Prostate gland (tissue), 2 donors: ENCODE measurements at regions not wholly inside any gene's neighbourhood (a gene's known extent, or its start where the extent isn't known, plus 50 kb on each side); places are given as distances from the start of the nearest gene placed in this dataset.

ENCODE experiments used
- POLR2A ChIP-seq: fragments of 450-650 bp; IDR thresholded peaks from one replicate; pipeline ENCODE4 v1.6.1; 2016; ENCODE audit warnings: antibody characterized with exemption, mild to moderate bottlenecking
- TF ChIP-seq, protein P1 (sequence below), 4 experiments: fragments of 200-600 bp in 2 of 4; fragments of 450-650 bp in 2 of 4; sonication (generic) in 2 of 4; IDR thresholded peaks; 1 replicate in 3 of 4; 2 replicates in 1 of 4; pipeline ENCODE4 v1.5.1; 2016 to 2019; ENCODE audit warnings: antibody characterized with exemption in 4 of 4, mild to moderate bottlenecking in 2 of 4, moderate library complexity in 2 of 4

DNA sequence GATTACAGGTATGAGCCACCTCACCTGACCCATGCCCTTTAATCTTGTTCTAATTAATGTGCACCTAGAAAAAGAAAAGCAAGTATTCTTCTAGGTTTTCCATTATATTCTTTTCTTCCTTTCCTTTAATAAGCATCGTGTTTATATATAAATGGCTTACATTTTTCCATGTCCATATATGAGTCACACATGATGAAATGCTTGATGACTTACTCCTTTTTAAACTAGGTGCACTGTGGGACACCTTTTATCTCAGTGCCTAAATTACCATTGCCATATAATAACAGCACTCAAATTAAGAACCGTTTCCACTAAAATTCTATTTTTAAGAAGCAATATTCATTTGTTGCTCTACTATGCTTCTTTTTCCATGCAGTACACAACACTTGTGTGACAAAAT, 363.3 kb downstream of the LIG4 start:
- TF ChIP-seq, protein P1, sequence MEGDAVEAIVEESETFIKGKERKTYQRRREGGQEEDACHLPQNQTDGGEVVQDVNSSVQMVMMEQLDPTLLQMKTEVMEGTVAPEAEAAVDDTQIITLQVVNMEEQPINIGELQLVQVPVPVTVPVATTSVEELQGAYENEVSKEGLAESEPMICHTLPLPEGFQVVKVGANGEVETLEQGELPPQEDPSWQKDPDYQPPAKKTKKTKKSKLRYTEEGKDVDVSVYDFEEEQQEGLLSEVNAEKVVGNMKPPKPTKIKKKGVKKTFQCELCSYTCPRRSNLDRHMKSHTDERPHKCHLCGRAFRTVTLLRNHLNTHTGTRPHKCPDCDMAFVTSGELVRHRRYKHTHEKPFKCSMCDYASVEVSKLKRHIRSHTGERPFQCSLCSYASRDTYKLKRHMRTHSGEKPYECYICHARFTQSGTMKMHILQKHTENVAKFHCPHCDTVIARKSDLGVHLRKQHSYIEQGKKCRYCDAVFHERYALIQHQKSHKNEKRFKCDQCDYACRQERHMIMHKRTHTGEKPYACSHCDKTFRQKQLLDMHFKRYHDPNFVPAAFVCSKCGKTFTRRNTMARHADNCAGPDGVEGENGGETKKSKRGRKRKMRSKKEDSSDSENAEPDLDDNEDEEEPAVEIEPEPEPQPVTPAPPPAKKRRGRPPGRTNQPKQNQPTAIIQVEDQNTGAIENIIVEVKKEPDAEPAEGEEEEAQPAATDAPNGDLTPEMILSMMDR (IDR thresholded peaks at IDR 0.05), result no peak
- no peak for TF ChIP-seq POLR2A
